Activated CD4-positive, CD25-positive, alpha-beta regulatory T cell treated with anti-CD3 and anti-CD28 coated beads, Interleukin-2, amount 50 U/mL, for 24 hours (primary cell): ENCODE measurements at regions not wholly inside any gene's neighbourhood (a gene's known extent, or its start where the extent isn't known, plus 50 kb on each side); places are given as distances from the start of the nearest gene placed in this dataset.

Source experiments
- ATAC-seq, 2 donors: fragments of 150-1000 bp; cut with Tn5 transposase; one replicate each; pipeline ENCODE4 v1.10.0; 2021; ENCODE audit warnings: mild to moderate bottlenecking in 1 of 2, moderate library complexity in 1 of 2

- no peak for ATAC-seq
These were observed 141.6 kb upstream of the TENM4 start for GRCh38 chr11:79582434-79582833.

- ATAC-seq: no peak
These were observed 138.2 kb upstream of the TENM4 start for GRCh38 chr11:79579063-79579462.

- ATAC-seq: no peak
These were observed 137.3 kb upstream of the TENM4 start for GRCh38 chr11:79578116-79578515.

GRCh38 chr11:79575701-79576100 is 134.9 kb upstream of the TENM4 start:
- ATAC-seq: no peak

GRCh38 chr11:79570104-79570503 is 129.3 kb upstream of the TENM4 start:
- no peak for ATAC-seq

- ATAC-seq: no peak
These were observed 123.6 kb upstream of the TENM4 start for GRCh38 chr11:79564288-79564925.

GRCh38 chr11:79561496-79561895 is 120.7 kb upstream of the TENM4 start:
- no peak for ATAC-seq

- ATAC-seq: no peak
These were observed 110.0 kb upstream of the TENM4 start for GRCh38 chr11:79550809-79551208.

- ATAC-seq: no peak
These were observed 106.4 kb upstream of the TENM4 start for GRCh38 chr11:79547256-79547655.

GRCh38 chr11:79546351-79546750 is 105.5 kb upstream of the TENM4 start:
- ATAC-seq: no peak

- ATAC-seq: no peak
These were observed 103.5 kb upstream of the TENM4 start for GRCh38 chr11:79544361-79544760.

GRCh38 chr11:79543101-79543500 is 102.3 kb upstream of the TENM4 start:
- no peak for ATAC-seq

GRCh38 chr11:79541466-79541865 is 100.6 kb upstream of the TENM4 start:
- ATAC-seq: no peak

- no peak for ATAC-seq
These were observed 97.9 kb upstream of the TENM4 start for GRCh38 chr11:79538775-79539174.

GRCh38 chr11:79536155-79536917 is 95.5 kb upstream of the TENM4 start:
- ATAC-seq: no peak

- ATAC-seq: no peak
These were observed 94.8 kb upstream of the TENM4 start for GRCh38 chr11:79535606-79536005.

GRCh38 chr11:79525257-79525656 is 84.4 kb upstream of the TENM4 start:
- ATAC-seq: no peak

GRCh38 chr11:79522626-79523025 is 81.8 kb upstream of the TENM4 start:
- no peak for ATAC-seq

- no peak for ATAC-seq
These were observed 79.3 kb upstream of the TENM4 start for GRCh38 chr11:79520086-79520485.

GRCh38 chr11:79515781-79516180 is 75.0 kb upstream of the TENM4 start:
- ATAC-seq: no peak

GRCh38 chr11:79514695-79515094 is 73.9 kb upstream of the TENM4 start:
- no peak for ATAC-seq

- no peak for ATAC-seq
These were observed 73.5 kb upstream of the TENM4 start for GRCh38 chr11:79514290-79514689.

- ATAC-seq: no peak
These were observed 72.1 kb upstream of the TENM4 start for GRCh38 chr11:79512706-79513469.

- no peak for ATAC-seq
These were observed 70.1 kb upstream of the TENM4 start for GRCh38 chr11:79510960-79511359.
